ENCODE measurements at regions not wholly inside any gene's neighbourhood (a gene's known extent, or its start where the extent isn't known, plus 50 kb on each side); places are given as distances from the start of the nearest gene placed in this dataset.

GRCh38 chr2:234835738-234836137 is 116.1 kb upstream of the SH3BP4 start:
- intact Hi-C loops (cut with micrococcal nuclease) = no loop called here

DNA sequence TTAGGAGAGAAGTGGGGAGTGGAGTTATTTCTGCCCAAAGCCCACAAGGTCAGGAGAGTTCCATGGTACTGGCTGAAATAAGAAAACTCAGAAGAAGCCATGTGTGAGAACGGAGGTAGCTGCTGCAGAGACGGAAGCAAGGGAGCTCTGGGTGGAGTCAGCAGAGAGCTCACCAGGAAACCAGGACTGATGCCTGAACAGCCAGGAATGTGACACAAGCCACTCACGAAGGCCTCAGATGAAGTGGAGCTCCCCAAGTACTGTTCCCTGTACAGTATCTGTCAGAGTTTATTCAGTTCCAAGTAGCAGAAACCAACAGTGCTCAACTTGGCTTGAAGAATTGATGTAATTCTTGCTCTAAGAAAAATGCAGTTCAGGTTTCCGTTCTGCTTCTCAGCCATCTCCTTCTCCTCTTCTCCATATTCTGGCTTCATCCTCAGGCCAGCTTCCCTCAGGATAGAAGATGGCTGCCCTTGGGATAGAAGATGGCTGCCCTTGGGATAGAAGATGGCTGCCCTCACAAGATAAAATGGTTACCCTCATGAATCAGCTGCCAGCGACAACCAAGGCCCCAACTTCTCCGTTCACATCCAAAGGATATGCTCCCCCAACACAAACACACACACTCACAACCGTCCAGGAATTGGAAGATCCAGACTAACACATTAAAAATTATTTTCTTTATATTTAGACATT is 117.4 kb upstream of the SH3BP4 start:
- intact Hi-C loops (cut with micrococcal nuclease) = no loop called here

DNA sequence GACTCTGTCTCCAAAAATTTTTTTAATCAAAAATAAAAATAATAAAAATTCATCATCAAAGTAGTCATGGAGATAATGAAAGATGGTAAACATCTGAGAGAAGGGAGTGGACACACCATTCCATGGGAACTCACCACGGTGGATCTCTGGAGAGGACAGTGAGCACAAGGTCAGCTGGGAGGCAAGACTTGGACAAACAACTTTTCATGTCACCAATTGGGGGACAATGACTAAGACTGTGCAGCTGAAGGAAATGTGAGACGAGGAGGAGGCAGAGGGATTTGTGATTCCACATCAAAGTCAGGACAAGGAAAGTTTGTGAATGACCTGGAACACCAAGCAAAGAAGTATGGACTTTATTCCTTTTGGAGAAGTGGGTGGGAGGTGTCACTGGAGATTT is 121.0 kb upstream of the SH3BP4 start:
- intact Hi-C loops (cut with micrococcal nuclease) = no loop called here

DNA sequence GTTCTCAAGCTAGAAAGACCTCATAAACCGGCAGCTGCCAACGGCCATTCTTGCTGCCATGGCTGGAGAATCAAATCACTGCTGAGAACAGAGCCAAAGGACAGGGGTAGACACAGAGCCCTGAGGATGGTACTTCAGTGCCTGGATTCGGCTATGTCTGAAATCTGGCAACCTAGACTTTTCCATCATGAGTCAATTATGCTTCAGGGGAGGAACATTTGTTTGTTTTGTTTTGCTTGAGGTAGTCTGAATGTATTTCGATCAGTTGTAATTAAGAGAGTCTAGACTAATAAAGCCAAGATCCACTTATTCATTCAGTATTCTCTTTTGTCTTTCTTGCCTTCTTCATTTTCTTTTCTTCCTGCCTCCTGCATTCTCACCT is 122.8 kb upstream of the SH3BP4 start:
- intact Hi-C loops (cut with micrococcal nuclease) = no loop called here

GRCh38 chr2:234828382-234829073 is 123.3 kb upstream of the SH3BP4 start:
- intact Hi-C loops (cut with micrococcal nuclease) = no loop called here

GRCh38 chr2:234827096-234827860 is 124.5 kb upstream of the SH3BP4 start:
- intact Hi-C loops (cut with micrococcal nuclease) = no loop called here

DNA sequence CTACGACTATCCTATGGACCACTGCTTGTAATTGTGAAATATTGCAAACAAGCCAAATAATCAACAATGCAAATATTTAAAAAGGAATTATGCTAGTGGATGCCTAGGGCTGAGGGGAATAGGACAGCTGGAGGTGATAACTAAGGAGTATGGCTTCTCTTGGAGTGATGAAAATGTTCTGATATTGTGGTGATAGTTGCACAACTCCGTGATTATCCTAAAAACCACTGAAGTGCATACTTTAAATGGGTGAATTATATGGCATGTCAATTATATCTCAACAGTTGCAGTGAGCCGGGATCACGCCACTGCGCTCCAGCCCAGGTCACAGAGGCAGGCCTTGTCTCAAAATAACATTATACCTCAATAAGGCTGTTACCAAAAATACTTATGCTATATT is 125.1 kb upstream of the SH3BP4 start:
- intact Hi-C loops (cut with micrococcal nuclease) = no loop called here

DNA sequence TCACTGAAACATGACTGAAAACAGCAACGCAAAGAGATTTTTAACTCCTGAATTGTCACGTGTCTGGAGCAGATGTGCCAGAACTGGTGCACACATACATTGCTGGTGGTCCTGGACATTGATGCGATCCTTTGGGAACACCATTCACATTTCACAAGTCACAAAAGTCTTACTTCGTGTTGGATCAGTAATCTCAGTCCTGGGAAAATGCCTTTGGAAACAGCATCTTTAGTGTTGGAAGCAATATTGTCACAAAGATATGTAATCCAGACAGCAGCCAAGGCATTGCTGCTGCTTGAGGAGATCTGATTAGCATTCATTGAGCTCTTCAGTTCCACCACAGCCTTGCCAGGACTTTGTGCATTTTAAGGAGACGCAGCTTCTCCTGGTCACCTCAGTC is 126.2 kb upstream of the SH3BP4 start:
- intact Hi-C loops (cut with micrococcal nuclease) = no loop called here

GRCh38 chr2:234823877-234824376 is 127.9 kb upstream of the SH3BP4 start:
- intact Hi-C loops (cut with micrococcal nuclease) = no loop called here

GRCh38 chr2:234823196-234823876 is 128.5 kb upstream of the SH3BP4 start:
- intact Hi-C loops (cut with micrococcal nuclease) = no loop called here

- intact Hi-C loops (cut with micrococcal nuclease) = no loop called here
Measured at GRCh38 chr2:234821946-234822475, 129.8 kb upstream of the SH3BP4 start.

- intact Hi-C loops (cut with micrococcal nuclease) = no loop called here
Measured at GRCh38 chr2:234818937-234819336, 132.9 kb upstream of the SH3BP4 start.

- intact Hi-C loops (cut with micrococcal nuclease) = no loop called here
Measured at GRCh38 chr2:234816491-234816890, 135.3 kb upstream of the SH3BP4 start.

- intact Hi-C loops (cut with micrococcal nuclease) = no loop called here
Measured at GRCh38 chr2:234816056-234816455, 135.8 kb upstream of the SH3BP4 start.

- intact Hi-C loops (cut with micrococcal nuclease) = no loop called here
Measured at GRCh38 chr2:234814374-234814773, 137.4 kb upstream of the SH3BP4 start.

- intact Hi-C loops (cut with micrococcal nuclease) = no loop called here
Measured at GRCh38 chr2:234812851-234813250, 139.0 kb upstream of the SH3BP4 start.

GRCh38 chr2:234808907-234809306 is 142.9 kb upstream of the SH3BP4 start:
- intact Hi-C loops (cut with micrococcal nuclease) = no loop called here

- intact Hi-C loops (cut with micrococcal nuclease) = no loop called here
Measured at GRCh38 chr2:234806818-234807217, 145.0 kb upstream of the SH3BP4 start.

DNA sequence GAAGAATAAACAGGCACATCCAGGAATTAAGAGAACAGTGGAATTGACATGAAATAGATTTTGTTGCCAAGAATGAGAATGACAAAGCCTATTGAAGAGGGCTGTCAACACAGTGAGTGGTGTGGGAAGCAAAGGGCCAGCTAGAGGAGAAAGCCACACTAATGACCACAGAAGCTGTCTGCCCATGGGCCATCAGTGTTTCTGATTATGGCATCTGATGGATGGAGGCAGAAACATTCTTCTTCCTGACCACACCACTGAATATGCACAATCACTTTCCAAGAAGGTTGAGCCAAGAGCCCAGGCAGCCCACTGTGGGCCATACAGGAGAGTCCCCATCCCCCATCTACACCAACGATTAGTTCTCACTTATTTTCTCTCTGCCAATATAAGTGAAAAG is 146.0 kb upstream of the SH3BP4 start:
- intact Hi-C loops (cut with micrococcal nuclease) = no loop called here

DNA sequence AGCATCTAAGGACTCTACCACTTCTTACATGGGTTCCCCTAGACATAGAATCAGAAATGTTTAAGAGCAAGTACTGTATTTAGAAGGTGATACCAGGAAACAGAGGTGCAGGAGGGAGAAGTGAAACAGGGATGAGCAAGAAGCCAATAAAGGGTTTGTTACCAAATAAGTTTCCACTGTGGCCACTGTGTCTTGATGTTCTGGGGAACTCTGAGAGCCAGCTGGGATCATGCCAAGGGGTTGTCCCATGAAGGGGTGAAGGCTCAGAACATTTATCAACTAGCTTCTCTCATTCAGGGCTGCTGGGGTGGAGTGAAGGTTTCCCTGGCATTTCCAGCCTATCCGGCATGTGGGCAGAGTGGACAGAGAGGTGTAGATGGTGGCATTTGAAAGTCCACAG is 147.1 kb upstream of the SH3BP4 start:
- intact Hi-C loops (cut with micrococcal nuclease) = no loop called here

GRCh38 chr2:234802845-234803171 is 149.0 kb upstream of the SH3BP4 start:
- intact Hi-C loops (cut with micrococcal nuclease) = no loop called here
